ENCODE measurements at regions not wholly inside any gene's neighbourhood (a gene's known extent, or its start where the extent isn't known, plus 50 kb on each side); places are given as distances from the start of the nearest gene placed in this dataset.

DNA sequence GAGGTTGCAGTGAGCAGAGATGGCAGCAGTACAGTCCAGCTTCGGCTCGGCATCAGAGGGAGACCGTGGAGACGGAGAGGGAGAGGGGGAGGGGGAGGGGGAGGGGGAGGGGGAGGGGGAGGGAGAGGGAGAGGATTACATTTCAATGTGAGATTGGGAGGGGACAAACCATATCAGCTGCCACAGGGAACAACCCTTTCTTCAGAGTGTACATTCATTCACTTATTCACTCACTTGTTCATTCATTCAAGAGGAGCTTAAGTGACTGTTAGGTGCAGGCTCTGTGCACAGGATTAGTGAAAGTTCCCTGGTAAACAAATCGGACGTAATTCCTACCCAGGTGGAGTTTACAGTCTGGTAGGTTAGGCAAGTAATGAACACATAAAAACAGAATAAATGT, 65.6 kb upstream of the MEDAG start (continued):
- TF ChIP-seq, protein P1, sequence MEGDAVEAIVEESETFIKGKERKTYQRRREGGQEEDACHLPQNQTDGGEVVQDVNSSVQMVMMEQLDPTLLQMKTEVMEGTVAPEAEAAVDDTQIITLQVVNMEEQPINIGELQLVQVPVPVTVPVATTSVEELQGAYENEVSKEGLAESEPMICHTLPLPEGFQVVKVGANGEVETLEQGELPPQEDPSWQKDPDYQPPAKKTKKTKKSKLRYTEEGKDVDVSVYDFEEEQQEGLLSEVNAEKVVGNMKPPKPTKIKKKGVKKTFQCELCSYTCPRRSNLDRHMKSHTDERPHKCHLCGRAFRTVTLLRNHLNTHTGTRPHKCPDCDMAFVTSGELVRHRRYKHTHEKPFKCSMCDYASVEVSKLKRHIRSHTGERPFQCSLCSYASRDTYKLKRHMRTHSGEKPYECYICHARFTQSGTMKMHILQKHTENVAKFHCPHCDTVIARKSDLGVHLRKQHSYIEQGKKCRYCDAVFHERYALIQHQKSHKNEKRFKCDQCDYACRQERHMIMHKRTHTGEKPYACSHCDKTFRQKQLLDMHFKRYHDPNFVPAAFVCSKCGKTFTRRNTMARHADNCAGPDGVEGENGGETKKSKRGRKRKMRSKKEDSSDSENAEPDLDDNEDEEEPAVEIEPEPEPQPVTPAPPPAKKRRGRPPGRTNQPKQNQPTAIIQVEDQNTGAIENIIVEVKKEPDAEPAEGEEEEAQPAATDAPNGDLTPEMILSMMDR (IDR thresholded peaks at IDR 0.05; ENCODE audit: control extremely low read depth in 1 of 3, insufficient read depth in 1 of 3, low read depth in 1 of 3, low read length in 3 of 3) = no peak
- TF ChIP-seq CBX5 (IDR thresholded peaks at IDR 0.05; ENCODE audit: low read depth, low read length) = no peak
- TF ChIP-seq SIX5 (IDR thresholded peaks at IDR 0.05; ENCODE audit: low read depth, low read length) = no peak

Data from H1 (cell line).